Brain pericyte (primary cell): ENCODE measurements at regions not wholly inside any gene's neighbourhood (a gene's known extent, or its start where the extent isn't known, plus 50 kb on each side); places are given as distances from the start of the nearest gene placed in this dataset.
"Not testable (repeated sequence)": the region's sequence is repeated elsewhere in the genome, so short reads cannot be mapped to it uniquely, and the experiment has no call there.

Source experiments
- DNase-seq: peaks from one replicate; pipeline ENCODE4 v3.0.0-alpha.2; 2012; ENCODE audit warnings: low read depth, low spot score

- no peak for DNase-seq
These were observed 84.0 kb upstream of the BMP2K start for GRCh38 chr4:78691971-78692821.

GRCh38 chr4:78692822-78693170 is 83.4 kb upstream of the BMP2K start:
- no peak for DNase-seq

GRCh38 chr4:78693777-78694456 is 82.2 kb upstream of the BMP2K start:
- DNase-seq = no peak

- DNase-seq = no peak
These were observed 81.7 kb upstream of the BMP2K start for GRCh38 chr4:78694457-78694787.

GRCh38 chr4:78695910-78696309 is 80.2 kb upstream of the BMP2K start:
- no peak for DNase-seq

GRCh38 chr4:78703079-78703478 is 73.1 kb upstream of the BMP2K start:
- no peak for DNase-seq

GRCh38 chr4:78704317-78704716 is 71.8 kb upstream of the BMP2K start:
- DNase-seq = no peak

- no peak for DNase-seq
These were observed 71.0 kb upstream of the BMP2K start for GRCh38 chr4:78704981-78705683.

GRCh38 chr4:78706302-78706701 is 69.8 kb upstream of the BMP2K start:
- no peak for DNase-seq

GRCh38 chr4:78707268-78707667 is 68.9 kb upstream of the BMP2K start:
- DNase-seq = no peak

- DNase-seq = no peak
These were observed 68.4 kb upstream of the BMP2K start for GRCh38 chr4:78707793-78708192.

GRCh38 chr4:78710536-78710935 is 65.6 kb upstream of the BMP2K start:
- no peak for DNase-seq

GRCh38 chr4:78711676-78712075 is 64.5 kb upstream of the BMP2K start:
- no peak for DNase-seq

- not testable (repeated sequence) for DNase-seq
These were observed 61.6 kb upstream of the BMP2K start for GRCh38 chr4:78714598-78714997.

- not testable (repeated sequence) for DNase-seq
These were observed 60.8 kb upstream of the BMP2K start for GRCh38 chr4:78715372-78715771.

- DNase-seq = not testable (repeated sequence)
These were observed 58.4 kb upstream of the BMP2K start for GRCh38 chr4:78717712-78718111.

GRCh38 chr4:78720204-78720603 is 55.9 kb upstream of the BMP2K start:
- no peak for DNase-seq

GRCh38 chr4:78720994-78721677 is 55.0 kb upstream of the BMP2K start:
- no peak for DNase-seq

GRCh38 chr4:78721747-78722146 is 54.4 kb upstream of the BMP2K start:
- no peak for DNase-seq

GRCh38 chr4:78722320-78722719 is 53.8 kb upstream of the BMP2K start:
- DNase-seq = no peak

- no peak for DNase-seq
These were observed 53.3 kb upstream of the BMP2K start for GRCh38 chr4:78722878-78723277.
